Uterus (tissue), 2 donors: ENCODE measurements at regions not wholly inside any gene's neighbourhood (a gene's known extent, or its start where the extent isn't known, plus 50 kb on each side); places are given as distances from the start of the nearest gene placed in this dataset.

Experiments used
- CTCF ChIP-seq, 4 experiments: fragments of 200-600 bp in 2 of 4; fragments of 450-650 bp in 2 of 4; sonication (generic) in 2 of 4; IDR thresholded peaks; one replicate each; pipeline ENCODE4 v1.5.1; 2016 to 2019; ENCODE audit warnings: antibody characterized with exemption in 4 of 4, mild to moderate bottlenecking in 2 of 4, moderate library complexity in 1 of 4
- POLR2A ChIP-seq, 2 donors: fragments of 450-650 bp; IDR thresholded peaks; one replicate each; pipeline ENCODE4 v1.6.1; 2016; ENCODE audit warnings: antibody characterized with exemption in 2 of 2, mild to moderate bottlenecking in 1 of 2, moderate library complexity in 1 of 2

- TF ChIP-seq CTCF (IDR thresholded peaks at IDR 0.05) = no peak
- TF ChIP-seq POLR2A (IDR thresholded peaks at IDR 0.05) = no peak
Measured at GRCh38 chr9:31027678-31028077, 1356.8 kb upstream of the ACO1 start.
